Trophoblast cell (in vitro differentiated cells and primary cell): ENCODE measurements at regions not wholly inside any gene's neighbourhood (a gene's known extent, or its start where the extent isn't known, plus 50 kb on each side); places are given as distances from the start of the nearest gene placed in this dataset.

Experiments used
- DNase-seq, 2 donors: peaks; one replicate each; pipeline ENCODE4 v3.0.0-alpha.2; 2016
- H2AFZ ChIP-seq: 2 replicates; pipeline ENCODE4 v1.6.1; 2013; ENCODE audit warnings: low read length, moderate library complexity, mild to moderate bottlenecking; ENCODE audit not compliant: insufficient read depth, poor library complexity
- H2AK5ac ChIP-seq: 2 replicates; pipeline ENCODE4 v1.6.1; 2013; ENCODE audit warnings: mild to moderate bottlenecking, low read length
- H2BK120ac ChIP-seq: 2 replicates; pipeline ENCODE4 v1.6.1; 2013; ENCODE audit warnings: low read length, mild to moderate bottlenecking, moderate library complexity; ENCODE audit not compliant: insufficient read depth, poor library complexity
- H2BK12ac ChIP-seq: 2 replicates; pipeline ENCODE4 v1.6.1; 2013; ENCODE audit warnings: mild to moderate bottlenecking, low read length, moderate library complexity
- H2BK5ac ChIP-seq: 2 replicates; pipeline ENCODE4 v1.6.1; 2013; ENCODE audit warnings: low read length, low read depth, moderate library complexity, mild to moderate bottlenecking; ENCODE audit not compliant: poor library complexity
- H3K14ac ChIP-seq: 2 replicates; pipeline ENCODE4 v1.6.1; 2013; ENCODE audit warnings: mild to moderate bottlenecking, low read length
- H3K18ac ChIP-seq: 2 replicates; pipeline ENCODE4 v1.6.1; 2013; ENCODE audit warnings: mild to moderate bottlenecking, low read length
- H3K23ac ChIP-seq: 2 replicates; pipeline ENCODE4 v1.6.1; 2013; ENCODE audit warnings: low read length
- H3K27ac ChIP-seq: 2 replicates; pipeline ENCODE4 v1.5.1; 2013; ENCODE audit warnings: low read depth, mild to moderate bottlenecking, inconsistent platforms, low read length, moderate library complexity
- H3K27me3 ChIP-seq: 2 replicates; pipeline ENCODE4 v1.6.1; 2013; ENCODE audit warnings: inconsistent platforms, mild to moderate bottlenecking, low read length, moderate library complexity; ENCODE audit not compliant: insufficient read depth
- H3K36me3 ChIP-seq, 2 experiments: 1 replicate in 1 of 2; 2 replicates in 1 of 2; pipeline ENCODE4 v1.6.1; 2013; ENCODE audit warnings: low read length in 2 of 2, mild to moderate bottlenecking in 2 of 2, moderate library complexity in 1 of 2; ENCODE audit not compliant: insufficient read depth in 2 of 2, control insufficient read depth in 1 of 2
- H3K4ac ChIP-seq: 2 replicates; pipeline ENCODE4 v1.6.1; 2013; ENCODE audit warnings: low read depth, mild to moderate bottlenecking, low read length, moderate library complexity
- H3K4me1 ChIP-seq, 2 experiments: 1 replicate in 1 of 2; 2 replicates in 1 of 2; pipeline ENCODE4 v1.6.1; 2013; ENCODE audit warnings: low read length in 2 of 2, mild to moderate bottlenecking in 2 of 2, moderate library complexity in 1 of 2; ENCODE audit not compliant: insufficient read depth in 2 of 2, control insufficient read depth in 1 of 2
- H3K4me2 ChIP-seq: 2 replicates; pipeline ENCODE4 v1.6.1; 2013; ENCODE audit warnings: inconsistent platforms, mild to moderate bottlenecking, low read length, moderate library complexity
- H3K4me3 ChIP-seq: 2 replicates; pipeline ENCODE4 v1.5.1; 2013; ENCODE audit warnings: mild to moderate bottlenecking, low read depth, low read length, inconsistent platforms
- H3K79me1 ChIP-seq: one replicate; pipeline ENCODE4 v1.6.1; 2013; ENCODE audit warnings: low read length
- H3K79me2 ChIP-seq: 2 replicates; pipeline ENCODE4 v1.6.1; 2013; ENCODE audit warnings: low read length, mild to moderate bottlenecking; ENCODE audit not compliant: control insufficient read depth, insufficient read depth, poor library complexity
- H3K9ac ChIP-seq: 2 replicates; pipeline ENCODE4 v1.6.1; 2013; ENCODE audit warnings: mild to moderate bottlenecking, low read length
- H3K9me3 ChIP-seq: 2 replicates; pipeline ENCODE4 v1.6.1; 2013; ENCODE audit warnings: low read depth, mild to moderate bottlenecking, control low read depth, inconsistent platforms, low read length; ENCODE audit not compliant: insufficient read depth
- H4K12ac ChIP-seq: 2 replicates; pipeline ENCODE4 v1.6.1; 2013; ENCODE audit warnings: low read depth, mild to moderate bottlenecking, low read length, moderate library complexity
- H4K8ac ChIP-seq: 2 replicates; pipeline ENCODE4 v1.6.1; 2013; ENCODE audit warnings: low read depth, mild to moderate bottlenecking, low read length, moderate library complexity
- H4K91ac ChIP-seq: one replicate; pipeline ENCODE4 v1.6.1; 2013; ENCODE audit warnings: low read depth, mild to moderate bottlenecking, low read length, moderate library complexity
- WGBS: extraction: QIAGEN DNeasy Blood & Tissue Kit; methylation state at CpG from one replicate; pipeline ENCODE4 v1.1.7; 2013; ENCODE audit warnings: missing lambda C conversion rate; ENCODE audit not compliant: insufficient read length, insufficient coverage; ENCODE audit errors: extremely low coverage; 5-methylcytosine and 5-hydroxymethylcytosine counted together

DNA sequence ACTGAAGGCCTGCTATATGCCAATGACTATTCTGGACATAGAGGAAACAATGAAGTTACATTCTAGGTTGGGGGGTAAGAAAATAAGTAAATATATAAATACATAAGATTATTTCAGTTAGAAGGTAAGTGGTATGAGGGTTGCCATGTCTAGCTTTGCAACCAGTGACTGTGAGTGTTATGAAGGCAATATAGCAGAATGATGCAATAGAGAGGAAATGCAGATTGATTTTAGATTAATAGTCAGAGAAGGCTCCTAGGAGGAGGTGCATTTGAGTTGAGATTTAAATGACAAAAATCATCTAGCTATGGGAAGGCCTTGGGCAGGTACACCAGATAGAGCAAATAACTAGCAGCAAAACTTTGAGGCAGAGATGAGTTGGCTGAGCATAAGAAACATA is 243.2 kb downstream of the FBXO8 start:
- no peak overlapping the region for H3K9ac ChIP-seq

GRCh38 chr4:174038481-174038880 is 245.0 kb downstream of the FBXO8 start:
- no peaks in the 10 kb centered on the region for H3K4me1 ChIP-seq
- no peak overlapping the region for H3K4me2 ChIP-seq
- H3K4me3 ChIP-seq: no peak overlapping the region
- no CpG with 5 or more reads among the region's 5 CpGs for WGBS
- H3K36me3 ChIP-seq: no peaks in the 10 kb centered on the region
- no peak overlapping the region for H3K27ac ChIP-seq
- H3K27me3 ChIP-seq: no peaks in the 10 kb centered on the region
- no peak overlapping the region for H4K12ac ChIP-seq
- H3K79me2 ChIP-seq: no peaks in the 10 kb centered on the region
- H2AFZ ChIP-seq: no peak overlapping the region
- no peak overlapping the region for H2BK12ac ChIP-seq
- no peak for DNase-seq
- no peaks in the 10 kb centered on the region for H3K9me3 ChIP-seq
- H4K8ac ChIP-seq: no peak overlapping the region
- H2AK5ac ChIP-seq: no peak overlapping the region
- no peak overlapping the region for H4K91ac ChIP-seq
- no peak overlapping the region for H2BK120ac ChIP-seq
- no peak overlapping the region for H3K23ac ChIP-seq
- H3K9ac ChIP-seq: no peak overlapping the region
- no peak overlapping the region for H2BK5ac ChIP-seq
- no peak overlapping the region for H3K4ac ChIP-seq
- no peak overlapping the region for H3K14ac ChIP-seq
- no peaks in the 10 kb centered on the region for H3K79me1 ChIP-seq
- H3K18ac ChIP-seq: no peak overlapping the region

More for the DNA sequence above, 243.2 kb downstream of the FBXO8 start:
- Histone ChIP-seq H3K9me3 (no peaks in the 10 kb centered on the region), H2AFZ (no peak overlapping the region), H3K4me3 (no peak overlapping the region), H3K23ac (no peak overlapping the region), H2BK120ac (no peak overlapping the region), H3K27me3 (no peaks in the 10 kb centered on the region), H3K4ac (no peak overlapping the region), H3K27ac (no peak overlapping the region), H3K79me1 (no peaks in the 10 kb centered on the region), H2BK12ac (no peak overlapping the region), H2AK5ac (no peak overlapping the region), H4K12ac (no peak overlapping the region), H3K4me1 (no peaks in the 10 kb centered on the region), H3K4me2 (no peak overlapping the region), H3K36me3 (no peaks in the 10 kb centered on the region), H4K8ac (no peak overlapping the region), H3K79me2 (no peaks in the 10 kb centered on the region), H3K14ac (no peak overlapping the region), H2BK5ac (no peak overlapping the region), H3K18ac (no peak overlapping the region), H4K91ac (no peak overlapping the region)
- DNase-seq: no peak

GRCh38 chr4:174037631-174038030 is 245.8 kb downstream of the FBXO8 start:
- Histone ChIP-seq H3K79me2 (no peaks in the 10 kb centered on the region), H3K27ac (no peak overlapping the region), H3K9me3 (no peaks in the 10 kb centered on the region), H2BK5ac (no peak overlapping the region), H3K4me2 (no peak overlapping the region), H4K12ac (no peak overlapping the region), H3K4me1 (no peaks in the 10 kb centered on the region), H2AFZ (no peak overlapping the region), H3K36me3 (no peaks in the 10 kb centered on the region), H4K8ac (no peak overlapping the region), H3K9ac (no peak overlapping the region), H4K91ac (no peak overlapping the region), H2AK5ac (no peak overlapping the region), H3K23ac (no peak overlapping the region), H2BK12ac (no peak overlapping the region), H3K4me3 (no peak overlapping the region), H3K79me1 (no peaks in the 10 kb centered on the region), H3K4ac (no peak overlapping the region), H3K18ac (no peak overlapping the region), H3K27me3 (no peaks in the 10 kb centered on the region), H3K14ac (no peak overlapping the region), H2BK120ac (no peak overlapping the region)
- WGBS: no CpG with 5 or more reads among the region's 3 CpGs
- peak in 1 of 2 donors; percentile 18 for DNase-seq

DNA sequence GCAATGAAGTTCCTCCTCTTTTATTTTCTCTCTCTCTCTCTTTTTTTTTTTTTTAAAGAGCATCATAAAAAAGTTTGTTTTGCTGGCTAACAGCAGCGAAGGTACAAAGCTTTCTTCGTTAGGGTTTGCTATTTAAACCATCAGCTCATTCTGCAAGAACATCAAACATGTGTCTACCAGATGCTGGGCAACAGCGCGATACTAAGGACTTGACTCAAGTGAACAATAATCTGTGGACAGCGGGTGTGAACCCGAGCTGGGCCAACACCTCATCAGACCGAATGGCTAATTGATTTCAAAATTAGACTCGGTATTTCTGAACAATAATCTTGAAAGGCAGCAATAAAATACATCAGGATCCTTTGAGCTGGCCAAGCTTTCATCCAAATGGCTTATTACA is 246.4 kb downstream of the FBXO8 start:
- no CpG with 5 or more reads among the region's 8 CpGs for WGBS
- Histone ChIP-seq H3K79me1 (no peaks in the 10 kb centered on the region), H4K91ac (no peak overlapping the region)

More for the DNA sequence above, 246.4 kb downstream of the FBXO8 start:
- Histone ChIP-seq H3K23ac (no peak overlapping the region), H3K27ac (no peak overlapping the region), H3K4me3 (no peak overlapping the region), H3K4me2 (no peak overlapping the region), H4K8ac (no peak overlapping the region), H3K9ac (no peak overlapping the region), H2BK120ac (no peak overlapping the region), H3K9me3 (no peaks in the 10 kb centered on the region), H2BK5ac (no peak overlapping the region), H2AK5ac (no peak overlapping the region), H3K27me3 (no peaks in the 10 kb centered on the region), H2AFZ (no peak overlapping the region), H2BK12ac (no peak overlapping the region), H3K36me3 (no peaks in the 10 kb centered on the region), H3K4me1 (no peaks in the 10 kb centered on the region), H3K14ac (no peak overlapping the region), H3K4ac (no peak overlapping the region), H4K12ac (no peak overlapping the region), H3K79me2 (no peaks in the 10 kb centered on the region), H3K18ac (no peak overlapping the region)
- DNase-seq: no peak
